ENCODE measurements at regions not wholly inside any gene's neighbourhood (a gene's known extent, or its start where the extent isn't known, plus 50 kb on each side); places are given as distances from the start of the nearest gene placed in this dataset.

DNA sequence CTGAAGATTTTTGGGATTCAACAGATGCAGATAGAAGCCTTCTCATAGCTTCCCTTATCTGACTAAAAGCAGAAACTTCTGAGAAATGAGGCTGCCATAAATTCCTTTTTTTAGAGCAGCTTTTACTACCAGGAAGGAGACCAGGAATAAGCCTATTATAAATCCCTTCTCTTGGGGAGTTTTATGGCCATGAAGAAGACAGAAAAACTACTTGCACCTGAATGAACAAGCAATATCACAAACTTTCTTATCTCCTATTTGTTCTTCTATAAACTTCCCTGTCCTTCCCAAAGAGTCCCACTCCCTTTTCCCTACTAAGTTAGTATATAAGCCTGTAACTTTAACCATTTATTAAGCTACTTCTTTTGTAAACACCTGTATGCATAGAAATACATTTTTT, 603.1 kb downstream of the NSUN3 start:
- H3K36me3 ChIP-seq: no peaks in the 10 kb centered on the region
- H3K27me3 ChIP-seq (ENCODE audit: low read depth): no peaks in the 10 kb centered on the region
- no peak overlapping the region for H3K4me3 ChIP-seq
- intact Hi-C loops (cut with micrococcal nuclease): no loop called here
- DNase-seq: no peak
- H3K4me1 ChIP-seq: no peaks in the 10 kb centered on the region
- no peaks in the 10 kb centered on the region for H3K9me3 ChIP-seq (replicated peaks)
- TF ChIP-seq, protein P1, sequence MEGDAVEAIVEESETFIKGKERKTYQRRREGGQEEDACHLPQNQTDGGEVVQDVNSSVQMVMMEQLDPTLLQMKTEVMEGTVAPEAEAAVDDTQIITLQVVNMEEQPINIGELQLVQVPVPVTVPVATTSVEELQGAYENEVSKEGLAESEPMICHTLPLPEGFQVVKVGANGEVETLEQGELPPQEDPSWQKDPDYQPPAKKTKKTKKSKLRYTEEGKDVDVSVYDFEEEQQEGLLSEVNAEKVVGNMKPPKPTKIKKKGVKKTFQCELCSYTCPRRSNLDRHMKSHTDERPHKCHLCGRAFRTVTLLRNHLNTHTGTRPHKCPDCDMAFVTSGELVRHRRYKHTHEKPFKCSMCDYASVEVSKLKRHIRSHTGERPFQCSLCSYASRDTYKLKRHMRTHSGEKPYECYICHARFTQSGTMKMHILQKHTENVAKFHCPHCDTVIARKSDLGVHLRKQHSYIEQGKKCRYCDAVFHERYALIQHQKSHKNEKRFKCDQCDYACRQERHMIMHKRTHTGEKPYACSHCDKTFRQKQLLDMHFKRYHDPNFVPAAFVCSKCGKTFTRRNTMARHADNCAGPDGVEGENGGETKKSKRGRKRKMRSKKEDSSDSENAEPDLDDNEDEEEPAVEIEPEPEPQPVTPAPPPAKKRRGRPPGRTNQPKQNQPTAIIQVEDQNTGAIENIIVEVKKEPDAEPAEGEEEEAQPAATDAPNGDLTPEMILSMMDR (IDR thresholded peaks at IDR 0.05; ENCODE audit: borderline replicate concordance): no peak
- H3K27ac ChIP-seq (replicated peaks): no peak overlapping the region

DNA sequence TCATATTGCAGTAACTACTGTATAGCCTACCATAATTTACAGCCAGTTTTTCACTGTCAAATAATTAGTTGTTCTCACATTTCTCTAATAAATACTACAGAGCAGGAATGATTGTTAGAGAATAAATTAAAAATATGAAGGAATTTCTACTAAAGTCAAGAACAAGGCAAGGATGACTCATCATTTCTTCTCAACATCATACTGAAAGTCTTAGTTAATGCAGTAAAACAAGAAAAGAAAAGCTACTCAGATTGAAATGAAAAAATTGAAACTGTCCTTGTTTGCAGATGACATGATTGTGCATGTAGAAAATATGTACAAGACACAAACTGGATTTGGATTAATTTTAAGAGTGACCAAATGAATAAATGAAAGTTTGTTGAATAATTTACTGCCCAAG, 608.2 kb downstream of the NSUN3 start:
- Histone ChIP-seq H3K4me1 (no peaks in the 10 kb centered on the region), H3K4me3 (no peak overlapping the region), H3K27me3 (ENCODE audit: low read depth) (no peaks in the 10 kb centered on the region), H3K36me3 (no peaks in the 10 kb centered on the region), H3K27ac (replicated peaks) (no peak overlapping the region), H3K9me3 (replicated peaks) (no peaks in the 10 kb centered on the region)
- TF ChIP-seq, protein P1 (IDR thresholded peaks at IDR 0.05; ENCODE audit: borderline replicate concordance): no peak
- DNase-seq: no peak
- intact Hi-C loops (cut with micrococcal nuclease): no loop called here

DNA sequence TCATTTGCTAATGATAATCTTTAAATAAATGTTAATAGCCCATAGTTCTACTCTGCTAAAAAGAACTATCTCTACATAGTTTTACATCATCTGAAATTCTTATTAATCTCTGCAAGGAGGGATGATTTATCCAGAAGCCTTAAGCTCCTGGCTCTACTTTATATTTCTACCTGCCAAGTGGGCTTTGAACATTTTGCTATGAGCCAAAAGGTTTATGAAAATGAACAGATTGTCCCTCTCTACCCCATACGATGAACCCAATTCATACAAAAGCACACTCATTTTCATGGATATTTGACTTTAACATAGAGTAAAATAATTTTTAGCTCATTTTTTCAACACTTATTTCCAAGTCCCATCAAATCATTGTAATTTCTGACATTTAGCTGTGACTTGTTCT, 611.0 kb downstream of the NSUN3 start:
- intact Hi-C loops (cut with micrococcal nuclease): no loop called here
- Histone ChIP-seq H3K27ac (replicated peaks) (no peak overlapping the region), H3K27me3 (ENCODE audit: low read depth) (no peaks in the 10 kb centered on the region), H3K4me1 (no peaks in the 10 kb centered on the region), H3K9me3 (replicated peaks) (peaks cover 26% of the 10 kb centered on the region), H3K36me3 (no peaks in the 10 kb centered on the region), H3K4me3 (no peak overlapping the region)
- TF ChIP-seq, protein P1 (IDR thresholded peaks at IDR 0.05; ENCODE audit: borderline replicate concordance): no peak
- DNase-seq: no peak

DNA sequence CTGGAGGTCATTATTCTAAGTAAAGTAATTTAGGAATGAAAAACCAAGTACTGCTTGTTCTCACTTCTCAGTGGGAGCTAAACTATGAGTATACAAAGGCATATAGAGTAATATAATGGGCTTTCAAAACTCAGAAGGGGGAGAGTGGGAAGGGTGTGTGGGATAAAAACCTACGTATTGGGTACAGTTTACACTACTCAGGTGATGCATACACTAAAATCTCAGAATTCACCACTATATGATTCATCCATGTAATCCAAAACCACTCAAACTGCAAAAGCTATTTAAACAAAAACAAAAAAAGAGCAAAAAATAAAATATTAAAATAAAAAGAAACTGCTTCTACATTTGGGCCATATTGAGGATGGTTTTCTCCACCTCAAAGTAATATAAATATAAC, 623.3 kb downstream of the NSUN3 start:
- no peak for DNase-seq
- Histone ChIP-seq H3K4me1 (no peaks in the 10 kb centered on the region), H3K27me3 (ENCODE audit: low read depth) (no peaks in the 10 kb centered on the region), H3K4me3 (no peak overlapping the region), H3K36me3 (no peaks in the 10 kb centered on the region), H3K27ac (replicated peaks) (no peak overlapping the region), H3K9me3 (replicated peaks) (peaks cover 62% of the 10 kb centered on the region)
- intact Hi-C loops (cut with micrococcal nuclease): no loop called here
- TF ChIP-seq, protein P1 (IDR thresholded peaks at IDR 0.05; ENCODE audit: borderline replicate concordance): no peak

DNA sequence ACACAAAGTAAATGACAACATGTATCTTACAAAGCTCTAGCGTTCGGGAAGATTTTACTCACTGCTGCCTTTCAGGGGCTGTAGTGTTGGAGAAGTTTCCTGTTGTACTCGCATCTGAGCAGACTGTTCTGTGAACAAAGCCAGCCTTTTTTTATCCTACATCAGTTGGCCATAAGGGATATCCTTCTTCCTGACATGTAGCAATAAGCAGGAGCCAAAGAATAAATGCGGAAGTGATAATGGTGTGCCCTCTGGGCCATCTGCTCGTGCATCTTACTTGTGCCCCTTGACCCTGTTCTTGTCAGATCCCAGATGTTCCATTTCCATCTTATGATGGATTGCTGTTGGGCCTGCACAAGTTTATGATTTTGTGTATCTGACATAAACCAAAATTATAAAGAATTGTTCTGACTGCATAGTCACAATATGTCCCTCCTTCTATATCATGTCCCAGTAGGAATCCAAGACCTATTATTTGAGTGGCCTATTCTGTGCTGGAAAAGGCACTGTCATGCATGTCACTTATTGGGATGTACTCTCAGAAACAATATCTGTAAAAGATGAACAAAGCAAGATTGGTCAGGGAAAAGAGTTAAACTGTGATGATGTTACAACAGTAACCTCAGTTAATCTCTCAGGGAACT, 631.3 kb downstream of the NSUN3 start:
- Histone ChIP-seq H3K27me3 (ENCODE audit: low read depth) (no peaks in the 10 kb centered on the region), H3K4me1 (no peaks in the 10 kb centered on the region), H3K4me3 (no peak overlapping the region), H3K27ac (replicated peaks) (no peak overlapping the region), H3K9me3 (replicated peaks) (peaks cover 3% of the 10 kb centered on the region), H3K36me3 (no peaks in the 10 kb centered on the region)
- TF ChIP-seq, protein P1 (IDR thresholded peaks at IDR 0.05; ENCODE audit: borderline replicate concordance): no peak
- DNase-seq: no peak
- intact Hi-C loops (cut with micrococcal nuclease): no loop called here

All from left ventricle myocardium inferior (tissue), 1 donor.